GM21737 (cell line): ENCODE measurements at regions not wholly inside any gene's neighbourhood (a gene's known extent, or its start where the extent isn't known, plus 50 kb on each side); places are given as distances from the start of the nearest gene placed in this dataset.
"Not testable (repeated sequence)": the region's sequence is repeated elsewhere in the genome, so short reads cannot be mapped to it uniquely, and the experiment has no call there.

Experiments used
- ATAC-seq: cut with Tn5 transposase; IDR thresholded peaks from one replicate; pipeline ENCODE4 v1.9.1; 2021; ENCODE audit warnings: mild to moderate bottlenecking, moderate library complexity; ENCODE audit not compliant: unreplicated experiment

DNA sequence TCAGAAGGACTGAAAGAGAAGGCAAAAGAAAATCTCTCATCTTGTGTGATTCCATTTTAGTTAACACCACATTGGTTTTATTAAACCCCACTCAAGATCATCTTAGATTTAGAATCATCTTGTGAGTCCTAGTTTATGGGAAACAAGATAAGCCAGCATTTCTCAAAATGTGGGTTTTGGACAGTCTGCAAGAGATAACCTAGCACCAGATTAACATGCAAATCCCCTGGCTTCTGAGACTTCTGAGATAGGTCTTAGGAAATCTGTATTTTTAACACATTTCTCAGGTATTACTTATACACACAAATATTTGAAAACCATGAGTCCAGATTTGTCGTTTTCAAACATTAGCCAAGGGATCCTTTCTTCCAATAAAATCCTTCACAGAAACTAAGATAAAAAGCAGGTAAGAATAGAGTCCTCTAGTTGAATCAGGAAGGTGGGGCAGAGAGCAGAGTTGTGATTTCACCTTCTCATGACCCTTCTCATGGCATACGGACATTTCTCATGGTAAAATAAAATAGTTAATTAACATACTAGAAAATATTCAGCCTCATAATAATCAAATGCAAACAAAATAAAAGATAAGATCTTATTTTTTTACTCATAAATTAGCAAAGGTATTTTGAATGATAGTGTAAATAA, 287.2 kb upstream of the FN1 start:
- ATAC-seq = no peak

DNA sequence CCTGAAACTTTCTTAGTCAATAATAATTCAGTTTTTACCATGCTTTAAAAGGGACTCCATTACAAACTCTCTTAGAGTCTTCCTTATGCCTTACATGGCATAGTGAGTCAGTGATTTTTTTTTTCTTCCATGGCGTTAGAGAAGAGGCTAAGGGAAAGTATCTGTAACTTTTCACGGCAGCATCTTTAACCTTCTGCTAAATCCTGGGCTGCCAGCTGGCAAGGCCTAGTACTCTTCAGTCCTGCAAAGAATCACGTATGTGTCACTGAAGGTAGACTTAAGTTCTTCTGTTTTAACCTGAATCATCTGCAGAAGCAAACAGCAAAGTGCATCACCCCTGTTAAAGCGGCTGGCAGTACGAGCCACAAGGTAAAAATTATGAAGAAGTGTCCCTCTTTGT, 286.3 kb upstream of the FN1 start:
- no peak for ATAC-seq

DNA sequence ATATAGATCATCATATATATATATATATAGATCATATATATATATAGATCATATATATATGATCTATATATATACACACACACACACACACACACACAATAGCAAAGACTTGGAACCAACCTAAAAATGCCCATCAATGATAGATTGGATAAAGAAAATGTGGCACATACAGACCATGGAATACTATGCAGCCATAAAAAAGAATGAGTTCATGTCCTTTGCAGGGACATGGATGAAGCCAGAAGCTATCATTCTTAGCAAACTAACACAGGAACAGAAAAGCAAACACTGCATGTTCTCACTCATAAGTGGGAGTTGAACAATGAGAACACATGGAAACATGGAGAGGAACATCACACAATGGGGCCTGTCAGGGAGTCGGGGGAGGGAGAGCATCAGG, 285.6 kb upstream of the FN1 start:
- not testable (repeated sequence) for ATAC-seq

DNA sequence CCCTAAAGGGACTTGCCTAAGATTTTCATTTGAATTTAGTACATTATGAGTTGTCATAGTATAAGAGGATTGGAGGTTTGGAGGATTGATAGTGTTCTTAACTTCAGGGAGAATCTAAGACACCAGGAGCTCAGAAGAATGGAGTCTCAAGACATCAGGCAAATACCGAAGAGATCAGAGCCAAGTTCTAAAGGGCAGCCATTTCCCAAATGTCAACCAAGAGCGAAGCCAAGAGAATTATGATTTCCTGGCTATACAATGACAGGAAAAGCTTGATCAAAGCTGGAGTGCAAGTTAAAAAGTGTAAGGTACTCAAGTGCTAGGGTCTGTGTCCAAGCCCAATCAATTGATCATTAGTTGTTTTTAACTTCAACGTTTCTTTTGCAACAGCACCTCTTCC, 283.0 kb upstream of the FN1 start:
- no peak for ATAC-seq

DNA sequence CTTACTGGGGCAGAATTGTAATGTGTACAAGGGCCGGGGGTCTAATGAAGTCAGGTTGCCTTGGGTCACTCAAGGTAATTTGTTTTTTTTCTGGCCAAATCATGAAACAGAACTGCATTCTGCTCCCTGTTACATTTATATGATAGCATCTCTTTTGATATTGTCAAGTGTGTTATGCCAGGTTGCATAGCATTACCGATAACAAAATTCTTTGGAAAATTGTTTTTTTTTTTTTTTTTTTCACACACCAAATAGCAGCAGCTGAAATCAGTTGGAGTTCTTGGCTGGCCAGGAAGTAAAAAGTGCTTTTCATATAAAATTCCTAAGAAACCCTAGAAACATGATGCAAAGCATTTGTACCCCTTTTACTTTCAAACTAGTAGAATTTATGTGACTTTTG, 282.6 kb upstream of the FN1 start:
- no peak for ATAC-seq

DNA sequence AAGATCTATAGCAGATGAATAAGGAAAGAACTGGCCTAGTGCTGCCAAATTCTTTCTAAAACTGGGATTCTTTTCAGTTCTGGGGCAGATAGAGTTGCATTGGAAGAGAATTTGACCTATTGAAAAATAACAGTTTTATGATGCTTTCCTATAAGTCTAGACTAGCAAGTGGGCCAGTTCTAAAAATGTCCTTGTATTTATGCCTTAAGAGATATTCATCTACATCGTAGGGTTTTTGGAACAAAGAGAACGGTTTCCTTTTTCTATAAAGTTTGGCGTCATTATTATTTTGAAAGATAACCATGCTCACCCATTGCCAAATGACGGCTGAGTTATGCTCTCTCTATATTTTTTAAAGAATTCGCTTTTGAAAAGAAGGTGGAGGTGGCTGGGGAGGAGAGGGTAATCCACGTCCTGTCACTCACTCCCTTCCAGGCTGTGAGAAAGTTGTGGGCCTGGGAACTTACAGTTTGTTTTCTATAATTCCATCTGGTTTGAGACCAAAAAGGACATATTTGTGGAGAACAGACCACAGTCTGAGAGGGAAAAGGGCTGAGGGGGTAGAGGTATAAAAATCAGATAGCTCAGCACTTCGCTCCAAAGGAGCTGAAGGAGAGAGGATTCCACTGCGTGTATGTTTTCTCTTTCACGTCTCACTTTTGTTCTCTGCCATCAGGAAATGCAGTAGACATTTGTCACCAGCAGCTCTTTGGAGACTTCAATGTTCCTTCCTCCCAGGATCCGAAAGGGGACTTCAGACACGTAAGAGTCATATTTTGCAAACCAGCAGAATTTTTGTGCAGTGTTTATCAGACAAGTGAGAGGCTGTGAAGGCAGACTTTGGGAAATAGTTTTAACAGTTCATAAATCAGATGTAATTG, 281.9 kb upstream of the FN1 start:
- ATAC-seq = no peak

DNA sequence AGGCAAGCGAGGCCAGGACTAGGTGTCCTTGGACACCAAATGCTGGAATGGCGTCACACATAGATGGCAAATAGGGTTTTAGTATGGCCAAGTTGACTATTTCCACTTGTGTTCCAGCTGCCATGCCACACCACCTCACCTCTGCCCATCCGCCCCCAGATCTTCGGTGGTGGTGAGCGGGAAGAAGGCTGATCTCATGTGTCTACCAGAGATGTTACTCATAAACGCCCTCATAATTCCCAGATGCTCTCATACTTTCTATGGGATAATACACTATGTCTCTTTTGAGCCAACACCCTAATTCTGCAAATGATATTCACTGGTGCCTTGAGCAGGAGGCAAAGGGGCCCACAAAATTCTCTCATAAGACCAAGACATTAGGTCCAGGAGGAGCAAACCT, 281.1 kb upstream of the FN1 start:
- ATAC-seq = no peak

DNA sequence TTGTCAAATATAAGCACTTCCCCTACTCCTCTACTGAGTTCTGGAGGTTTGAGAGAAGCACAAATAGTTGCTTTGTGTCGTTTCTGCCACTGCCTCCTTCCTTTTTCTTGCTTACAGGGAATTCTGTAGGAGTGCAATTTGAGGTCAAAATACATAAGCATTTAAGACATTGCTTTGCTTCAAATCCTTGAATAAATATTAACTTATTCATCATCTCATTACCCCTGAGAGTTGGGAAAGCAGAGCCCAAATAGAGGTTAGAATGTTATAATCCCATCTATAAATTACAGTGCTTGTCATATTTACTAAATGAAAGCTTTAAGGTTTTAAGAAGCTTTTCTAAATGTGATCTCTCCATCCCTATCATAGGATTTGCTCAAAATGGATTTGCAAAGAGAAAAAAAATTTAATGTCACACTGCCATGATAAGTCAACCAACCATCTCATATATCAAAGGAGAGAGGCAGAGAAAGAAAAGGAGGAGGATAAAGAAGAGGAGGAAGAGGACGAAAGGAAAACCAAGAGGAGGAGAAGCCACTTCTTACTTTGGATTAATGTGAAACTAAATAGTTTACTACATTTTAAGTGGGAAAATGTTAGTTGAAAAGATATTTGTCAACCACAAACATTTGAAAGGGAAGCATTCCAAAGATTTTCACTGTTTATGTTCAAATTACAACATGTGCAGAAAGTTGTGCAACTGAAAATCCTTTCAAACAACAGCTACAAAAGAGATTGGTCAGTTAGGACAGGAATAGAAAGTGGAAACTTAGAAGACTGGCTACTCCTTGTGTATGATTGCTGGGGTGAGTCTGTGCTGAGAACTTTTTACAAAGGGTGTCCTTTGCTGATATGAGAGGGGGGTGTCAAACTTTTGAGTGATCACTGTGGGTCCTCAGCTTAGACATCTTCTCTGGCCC, 277.3 kb upstream of the FN1 start:
- ATAC-seq = no peak

DNA sequence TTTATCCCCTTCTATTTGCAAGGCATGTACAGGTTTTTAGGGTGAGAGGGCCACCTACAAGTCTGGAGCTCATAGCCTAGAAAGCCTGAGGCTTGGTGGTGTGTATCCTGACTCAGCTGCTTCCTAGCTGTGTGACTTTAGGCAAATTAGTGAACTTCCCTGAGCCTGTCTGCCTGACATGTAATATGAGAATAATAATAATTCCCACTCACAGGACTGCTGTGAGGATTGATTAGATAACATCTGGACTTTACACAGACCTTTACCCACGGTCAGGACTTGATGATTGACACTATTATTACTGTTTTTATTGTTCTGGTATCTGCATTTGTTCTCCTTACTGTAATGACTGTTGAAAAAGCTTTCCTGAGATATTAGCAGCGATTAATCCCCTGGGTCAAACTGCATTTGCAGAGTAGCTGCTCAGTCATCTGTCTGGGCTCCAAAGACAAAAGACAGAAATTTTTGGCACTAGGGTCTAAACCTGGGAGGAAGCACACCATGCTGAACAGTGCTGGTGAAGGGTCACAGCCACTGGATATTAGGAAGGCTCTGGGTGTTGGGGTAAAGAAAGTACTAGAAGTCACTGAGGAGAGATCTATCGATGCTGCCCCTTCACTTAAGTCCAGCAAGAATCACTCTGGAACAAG, 276.5 kb upstream of the FN1 start:
- ATAC-seq = no peak

DNA sequence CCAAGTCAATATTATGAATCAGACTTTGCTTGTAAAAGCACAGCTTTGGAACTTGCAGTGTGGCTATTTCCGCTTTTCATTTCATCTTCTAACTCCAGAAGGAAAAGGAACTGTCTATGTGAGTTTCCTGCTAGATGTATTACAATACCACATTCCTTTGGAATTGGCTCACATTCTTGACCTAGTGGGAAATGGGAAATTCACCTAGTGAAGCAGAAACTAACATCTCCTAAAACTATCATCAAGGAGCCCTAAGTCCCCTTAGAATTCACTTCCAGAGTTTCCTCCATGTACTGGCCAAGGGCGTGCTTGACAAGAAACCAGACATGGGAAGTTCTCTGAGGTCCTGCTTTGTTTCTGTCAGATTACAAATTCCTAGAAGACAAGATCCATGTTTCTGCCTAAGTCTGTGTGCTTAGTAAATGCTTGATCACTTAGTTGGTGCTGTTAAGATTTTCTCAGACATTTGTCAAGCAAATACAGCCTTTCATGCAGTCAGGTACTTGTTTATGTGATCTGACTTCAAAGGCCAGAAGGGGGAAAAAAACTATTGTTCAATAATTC, 275.7 kb upstream of the FN1 start:
- ATAC-seq = no peak

DNA sequence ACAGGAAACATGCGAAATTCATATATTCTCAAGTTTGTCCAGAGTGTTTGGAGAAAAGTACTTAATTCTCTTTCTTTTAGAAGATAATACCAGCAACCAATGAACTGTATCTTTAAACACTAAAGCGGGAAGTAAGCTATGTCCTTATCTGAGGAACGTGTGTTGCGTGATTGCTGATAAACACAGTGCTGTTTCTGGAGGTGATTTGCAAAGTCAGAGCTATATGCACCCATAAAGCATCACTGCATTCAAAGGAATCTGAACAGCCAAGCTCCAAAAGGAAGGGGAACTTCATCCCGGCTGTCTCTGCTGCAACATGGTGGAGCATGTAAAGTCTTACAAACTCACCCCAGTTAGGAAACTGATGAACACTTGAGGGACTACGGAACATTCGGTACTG, 271.7 kb upstream of the FN1 start:
- ATAC-seq = no peak

DNA sequence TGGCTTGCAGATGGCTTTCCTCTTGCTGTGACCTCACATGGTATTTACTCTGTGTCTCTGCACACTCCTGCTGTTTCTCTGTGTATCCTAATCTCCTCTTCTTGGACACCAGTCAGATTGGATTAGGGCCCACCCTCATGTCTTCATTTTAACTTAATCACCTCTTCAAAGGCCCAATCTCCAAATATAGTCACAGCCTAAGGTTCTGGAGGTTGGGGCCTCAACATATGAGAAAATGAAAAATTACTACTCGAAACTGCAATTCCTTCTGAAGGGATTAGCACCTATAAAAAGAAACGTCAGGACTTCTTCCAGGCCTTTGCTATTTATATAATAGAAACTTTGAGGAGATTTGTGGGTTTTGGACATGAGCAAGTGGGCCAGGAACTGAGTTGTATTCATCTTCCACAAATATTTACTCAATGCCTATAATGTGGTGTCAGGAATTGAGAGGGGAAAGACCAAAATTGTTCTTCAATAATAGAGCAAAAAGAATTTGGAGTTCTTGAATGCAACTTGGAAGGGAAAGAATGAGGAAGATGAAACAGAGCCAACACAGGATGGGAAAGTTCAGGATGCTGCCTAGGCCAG, 270.0 kb upstream of the FN1 start:
- ATAC-seq = no peak

DNA sequence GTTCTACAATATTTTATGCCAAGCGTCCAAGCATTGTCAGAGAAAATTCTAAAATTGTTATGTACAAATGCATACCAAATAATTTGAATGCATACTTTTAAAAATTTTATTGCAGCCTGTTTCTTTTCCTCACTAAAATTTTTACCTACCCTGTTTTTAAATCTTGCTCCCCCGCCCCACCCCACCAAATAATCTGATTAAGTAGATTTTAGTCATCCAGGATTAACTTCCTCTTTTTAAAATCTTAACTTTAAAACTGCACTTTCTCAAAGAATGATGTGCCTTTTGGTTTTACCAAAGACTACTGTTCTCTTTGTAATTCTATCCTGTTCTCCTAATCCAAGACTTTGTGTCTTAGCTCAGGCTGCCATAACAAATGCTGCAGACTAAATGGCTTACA, 269.4 kb upstream of the FN1 start:
- no peak for ATAC-seq

DNA sequence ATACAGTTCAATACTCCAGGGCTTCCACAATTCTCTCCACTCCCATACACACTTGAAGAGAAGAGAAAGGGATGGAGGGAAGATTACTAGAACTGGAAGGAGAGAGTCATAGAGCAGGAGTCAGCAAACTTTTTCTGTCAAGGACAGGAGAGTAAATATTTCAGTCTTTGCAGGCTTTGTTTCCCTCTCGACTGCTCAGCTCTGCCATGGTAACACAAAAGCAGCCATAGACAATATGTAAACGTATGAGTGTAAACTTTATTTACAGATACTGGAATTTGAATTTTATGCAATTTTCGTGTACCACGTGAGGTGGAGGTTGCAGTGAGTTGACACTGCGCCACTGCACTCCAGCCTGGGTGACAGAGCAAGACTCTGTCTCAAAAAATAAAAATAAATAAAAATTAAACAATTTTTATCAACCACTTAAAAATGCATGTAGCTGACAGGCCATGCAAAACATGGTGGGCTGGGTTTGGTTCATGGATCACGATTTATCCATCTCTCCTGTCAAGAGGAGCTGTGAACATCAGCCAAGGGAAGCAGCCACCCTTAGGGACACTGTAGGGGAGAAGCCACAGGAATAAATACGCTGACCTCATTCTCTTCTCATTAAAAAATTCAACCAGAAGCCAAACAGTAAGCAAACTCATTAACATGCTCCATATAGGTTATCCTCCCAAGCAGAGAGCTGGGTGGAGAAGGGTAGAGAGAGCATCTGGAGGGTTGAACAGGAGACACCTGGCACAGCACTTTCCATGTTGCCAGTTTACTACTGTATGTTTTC, 266.4 kb upstream of the FN1 start:
- ATAC-seq = no peak

DNA sequence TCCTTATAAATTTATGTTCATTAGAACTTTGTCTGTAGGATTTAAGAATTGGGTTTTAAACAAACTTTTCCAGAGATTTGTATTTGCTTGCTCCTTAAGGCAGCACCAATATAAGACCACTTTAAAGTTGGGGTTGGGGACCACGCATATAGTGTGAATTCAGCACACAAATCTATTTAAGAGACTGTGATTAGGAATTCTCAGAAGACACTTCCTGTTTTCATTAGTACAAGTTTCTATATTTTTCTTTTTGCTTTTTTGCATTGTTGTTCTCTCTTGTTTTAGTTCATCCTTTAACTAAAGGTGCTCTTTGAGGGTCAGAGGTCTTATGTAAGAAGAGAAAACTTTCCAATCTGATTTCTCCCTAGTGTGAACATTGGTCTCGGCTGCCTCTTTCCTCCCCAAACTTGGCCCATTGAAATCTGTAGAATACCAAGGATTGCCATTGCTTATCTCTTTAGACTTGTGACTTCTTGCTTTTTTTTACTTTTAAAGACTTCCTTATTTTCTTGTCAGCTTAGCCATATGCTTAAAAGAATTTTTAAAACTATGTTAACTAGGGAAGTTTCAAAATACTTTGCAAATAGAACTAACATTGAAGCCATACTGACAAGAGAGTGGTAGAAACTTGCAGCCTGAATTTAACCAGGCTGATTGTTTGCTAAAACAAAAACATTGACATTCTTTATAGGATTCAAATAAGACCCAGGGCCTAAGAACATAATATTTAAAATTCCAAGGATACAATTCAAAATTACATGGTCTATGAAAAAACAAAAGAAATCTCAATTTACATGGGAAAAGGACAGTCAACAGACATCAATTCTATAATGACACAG, 264.1 kb upstream of the FN1 start:
- no peak for ATAC-seq

DNA sequence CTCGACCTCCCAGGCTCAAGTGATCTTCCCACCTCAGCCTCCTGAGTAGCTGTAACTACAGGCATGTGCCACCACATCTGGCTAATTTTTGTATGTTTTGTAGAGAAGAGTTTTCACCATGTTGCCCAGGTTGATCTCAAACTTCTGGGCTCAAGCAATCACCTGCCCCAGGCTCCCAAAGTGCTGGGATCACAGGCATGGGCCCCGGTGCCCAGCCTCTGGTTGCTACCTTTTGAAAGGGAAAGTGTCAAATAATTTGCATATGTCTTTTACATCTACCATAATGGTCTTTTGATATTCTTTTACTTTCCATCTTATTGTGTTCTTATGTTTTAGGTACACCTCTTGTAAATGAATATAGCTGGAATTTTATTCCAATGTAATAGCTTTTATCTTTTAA, 263.1 kb upstream of the FN1 start:
- no peak for ATAC-seq

DNA sequence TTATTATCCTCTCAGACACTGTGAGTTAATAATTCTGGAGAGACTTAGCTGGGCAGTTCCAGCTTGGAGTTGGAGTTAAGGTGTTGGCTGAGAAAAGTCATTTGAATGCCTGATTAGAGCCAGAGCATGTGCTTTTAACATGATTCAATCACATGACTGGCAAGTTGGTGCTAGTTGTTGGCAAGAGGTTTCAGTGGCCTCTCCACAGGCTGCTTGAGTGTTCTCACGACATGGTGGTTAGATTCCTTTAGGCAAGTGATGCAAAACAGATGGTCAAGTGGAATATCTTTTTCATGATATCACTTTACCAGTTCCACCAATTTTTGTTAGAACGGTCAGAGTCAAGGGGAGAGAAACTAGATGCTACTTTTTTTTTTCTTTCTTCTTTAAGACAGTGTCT, 262.7 kb upstream of the FN1 start:
- no peak for ATAC-seq

DNA sequence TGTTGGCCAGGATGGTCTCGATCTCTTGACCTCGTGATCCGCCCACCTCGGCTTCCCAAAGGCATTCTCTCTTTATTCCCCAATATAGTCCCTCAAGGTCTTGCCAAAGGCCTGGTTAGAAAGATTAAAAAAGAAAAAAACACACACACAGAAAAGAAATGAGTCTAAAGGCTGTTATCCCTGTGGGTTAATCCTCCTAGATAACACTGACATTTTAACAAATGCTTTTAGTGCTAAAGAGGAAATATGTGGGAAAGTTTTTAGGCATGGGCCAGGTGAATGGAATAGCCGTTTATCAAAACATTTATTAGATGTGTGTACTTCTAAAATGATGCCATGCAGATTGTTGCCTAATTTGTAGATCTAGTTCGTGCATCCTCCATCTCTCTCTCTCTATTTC, 261.6 kb upstream of the FN1 start:
- ATAC-seq = no peak

DNA sequence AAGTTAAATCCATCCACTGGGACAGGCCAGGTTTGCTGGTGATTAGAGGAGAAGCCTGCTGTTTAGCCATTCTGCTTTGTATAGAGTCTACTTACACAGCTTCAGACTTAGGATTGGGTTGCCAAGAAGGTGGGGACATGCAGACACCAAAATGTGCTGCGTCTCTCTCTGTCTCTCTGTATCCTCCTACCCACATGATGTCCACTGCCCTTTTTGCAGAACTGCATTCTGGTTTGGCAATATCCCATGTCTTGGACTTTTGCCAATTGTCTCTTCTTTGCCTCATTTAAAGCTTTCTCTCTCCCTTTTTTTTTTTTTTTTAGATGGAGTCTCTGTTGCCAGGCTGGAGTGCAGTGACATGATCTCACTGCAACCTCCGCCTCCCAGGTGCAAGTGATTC, 261.1 kb upstream of the FN1 start:
- ATAC-seq = no peak
